NCI-H2107 treated with DMSO at 0.1 percent for 48 hours (cell line): ENCODE measurements at regions not wholly inside any gene's neighbourhood (a gene's known extent, or its start where the extent isn't known, plus 50 kb on each side); places are given as distances from the start of the nearest gene placed in this dataset.
"Not testable (repeated sequence)": the region's sequence is repeated elsewhere in the genome, so short reads cannot be mapped to it uniquely, and the experiment has no call there.

Experiments
- DNase-seq: peaks from one replicate; lab custom pipeline; 2025; ENCODE audit not compliant: unreplicated experiment; lab: John Stamatoyannopoulos, UW

- DNase-seq: no peak
These were observed 71.1 kb downstream of the FAM50B start for GRCh38 chr6:3920321-3920720.

GRCh38 chr6:3921663-3922062 is 72.5 kb downstream of the FAM50B start:
- no peak for DNase-seq

GRCh38 chr6:3922619-3923018 is 73.4 kb downstream of the FAM50B start:
- DNase-seq: not testable (repeated sequence)

GRCh38 chr6:3925223-3926149 is 76.3 kb downstream of the FAM50B start:
- DNase-seq: not testable (repeated sequence)

GRCh38 chr6:3926150-3926482 is 76.9 kb downstream of the FAM50B start:
- no peak for DNase-seq

- DNase-seq: no peak
These were observed 78.9 kb downstream of the FAM50B start for GRCh38 chr6:3928111-3928510.

GRCh38 chr6:3929281-3929798 is 80.2 kb downstream of the FAM50B start:
- DNase-seq: no peak

GRCh38 chr6:3937438-3937837 is 88.3 kb downstream of the FAM50B start:
- DNase-seq: no peak

GRCh38 chr6:3938715-3939367 is 89.7 kb downstream of the FAM50B start:
- no peak for DNase-seq

- no peak for DNase-seq
These were observed 90.3 kb downstream of the FAM50B start for GRCh38 chr6:3939368-3939958.

GRCh38 chr6:3939964-3940363 is 90.8 kb downstream of the FAM50B start:
- no peak for DNase-seq

GRCh38 chr6:3940703-3941102 is 91.5 kb downstream of the FAM50B start:
- no peak for DNase-seq

GRCh38 chr6:3943331-3943765 is 94.2 kb downstream of the FAM50B start:
- DNase-seq: no peak

GRCh38 chr6:3944246-3944645 is 95.1 kb downstream of the FAM50B start:
- DNase-seq: no peak

- no peak for DNase-seq
These were observed 97.6 kb downstream of the FAM50B start for GRCh38 chr6:3946778-3947177.

GRCh38 chr6:3948866-3949265 is 99.7 kb downstream of the FAM50B start:
- DNase-seq: no peak

- no peak for DNase-seq
These were observed 100.3 kb downstream of the FAM50B start for GRCh38 chr6:3949521-3949920.

GRCh38 chr6:3956054-3956453 is 106.9 kb downstream of the FAM50B start:
- no peak for DNase-seq

- DNase-seq: no peak
These were observed 108.1 kb downstream of the FAM50B start for GRCh38 chr6:3957321-3957720.

- no peak for DNase-seq
These were observed 109.1 kb downstream of the FAM50B start for GRCh38 chr6:3958255-3958654.

- no peak for DNase-seq
These were observed 110.2 kb downstream of the FAM50B start for GRCh38 chr6:3959385-3959784.
